GM18861 (cell line): ENCODE measurements at regions not wholly inside any gene's neighbourhood (a gene's known extent, or its start where the extent isn't known, plus 50 kb on each side); places are given as distances from the start of the nearest gene placed in this dataset.
A peak's percentile ranks its signal among the peaks of the same experiment; 100 is the strongest.
"Not testable (repeated sequence)": the region's sequence is repeated elsewhere in the genome, so short reads cannot be mapped to it uniquely, and the experiment has no call there.

ENCODE experiments used
- ATAC-seq: cut with Tn5 transposase; IDR thresholded peaks from one replicate; pipeline ENCODE4 v1.9.1; 2021; ENCODE audit not compliant: unreplicated experiment

GRCh38 chr21:15199414-15200383 lies 134.9 kb upstream of the NRIP1 start:
- ATAC-seq, result no peak

DNA sequence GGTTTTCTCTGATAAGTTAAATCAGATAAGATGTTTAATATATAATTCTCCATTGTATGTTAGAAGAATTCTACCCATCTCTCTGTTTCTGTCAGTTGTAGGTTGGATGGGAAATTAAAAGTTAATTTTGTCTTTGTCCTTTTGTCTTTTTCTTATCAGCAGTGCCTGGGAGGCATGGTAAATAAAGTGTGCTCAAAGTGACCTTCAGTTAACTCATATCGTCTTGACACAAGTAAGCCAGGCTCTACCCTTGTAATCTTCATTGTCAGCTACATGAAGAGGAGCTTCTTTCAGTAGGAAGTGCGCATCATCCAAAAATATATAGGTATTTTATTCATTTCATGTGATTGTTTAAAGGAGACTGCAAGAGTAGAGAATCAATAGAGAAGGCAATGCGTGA lies 138.9 kb upstream of the NRIP1 start:
- no peak for ATAC-seq

- ATAC-seq, result no peak
Measured at GRCh38 chr21:15204140-15204969, 139.6 kb upstream of the NRIP1 start.

DNA sequence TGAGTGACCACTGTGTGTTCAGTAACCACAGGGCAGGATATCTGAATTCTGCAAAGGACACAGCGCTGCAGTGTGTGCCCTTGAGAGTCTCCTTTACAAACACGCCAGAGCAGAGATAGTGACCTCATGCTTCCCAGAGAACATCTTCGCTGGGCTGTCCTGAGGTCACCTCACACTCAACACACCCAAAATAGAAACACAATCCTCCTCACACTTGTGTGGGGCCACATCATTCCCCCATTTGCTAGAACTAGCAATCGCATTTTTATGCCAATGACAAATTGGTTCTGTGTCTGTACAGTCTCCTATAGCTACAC lies 140.1 kb upstream of the NRIP1 start:
- no peak for ATAC-seq

- ATAC-seq, result peak; percentile 64
Measured at GRCh38 chr21:15206514-15206913, 141.7 kb upstream of the NRIP1 start.

- no peak for ATAC-seq
Measured at GRCh38 chr21:15207231-15207630, 142.4 kb upstream of the NRIP1 start.

- ATAC-seq, result no peak
Measured at GRCh38 chr21:15207635-15208370, 143.0 kb upstream of the NRIP1 start.

- no peak for ATAC-seq
Measured at GRCh38 chr21:15208786-15209185, 144.0 kb upstream of the NRIP1 start.

DNA sequence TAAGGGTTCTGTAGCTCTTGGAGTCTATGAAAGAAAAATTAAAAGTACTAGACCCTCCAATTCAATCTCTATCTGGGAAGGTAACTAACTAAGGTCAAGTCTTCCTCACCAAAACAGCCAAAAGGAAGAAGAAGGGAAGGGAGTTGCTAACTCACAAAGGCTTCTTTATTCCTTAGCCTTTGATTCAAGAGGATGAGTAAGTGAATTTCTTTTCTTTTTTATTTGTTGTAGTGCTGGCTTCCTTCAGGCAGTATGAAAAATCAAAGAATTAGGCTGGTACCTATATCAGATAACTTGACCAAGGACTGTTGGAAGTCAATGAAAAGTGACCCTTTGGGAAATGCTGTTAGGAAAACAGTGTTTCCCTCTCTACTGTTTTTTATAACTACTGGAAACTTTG lies 144.4 kb upstream of the NRIP1 start:
- ATAC-seq, result no peak

GRCh38 chr21:15210235-15210678 lies 145.5 kb upstream of the NRIP1 start:
- ATAC-seq, result no peak

DNA sequence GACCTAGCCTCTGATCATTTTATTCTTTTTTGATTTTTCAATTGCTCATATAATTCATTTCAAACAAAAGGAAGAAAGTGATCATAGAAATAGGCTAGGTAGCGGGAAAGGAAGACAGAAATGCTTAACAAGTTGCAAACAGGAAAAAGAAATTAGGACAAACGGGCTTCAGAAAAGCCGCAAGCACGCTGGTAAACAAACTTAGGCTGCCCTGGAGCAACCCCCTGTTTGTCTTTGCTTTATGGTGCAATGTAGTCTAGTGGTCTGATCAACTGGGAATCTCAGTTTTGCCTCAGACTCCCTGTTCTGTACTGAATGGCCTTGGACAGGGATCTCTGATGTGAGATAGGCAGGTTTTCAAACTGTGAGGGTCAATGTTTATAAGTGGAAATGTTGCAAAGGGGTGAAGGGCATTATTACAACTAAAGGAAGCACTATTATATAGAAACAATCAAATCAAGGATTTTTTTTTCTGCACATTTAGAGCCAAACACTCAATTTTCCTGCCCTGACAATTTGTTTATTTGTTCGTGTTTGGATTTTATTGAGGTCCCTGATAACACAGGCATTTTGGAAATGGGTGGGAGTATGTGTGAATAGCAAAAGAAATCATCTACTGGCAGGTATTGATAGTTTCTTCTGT lies 146.8 kb upstream of the NRIP1 start:
- ATAC-seq, result no peak

- no peak for ATAC-seq
Measured at GRCh38 chr21:15212206-15212605, 147.4 kb upstream of the NRIP1 start.

GRCh38 chr21:15218476-15218875 lies 153.7 kb upstream of the NRIP1 start:
- ATAC-seq, result not testable (repeated sequence)

DNA sequence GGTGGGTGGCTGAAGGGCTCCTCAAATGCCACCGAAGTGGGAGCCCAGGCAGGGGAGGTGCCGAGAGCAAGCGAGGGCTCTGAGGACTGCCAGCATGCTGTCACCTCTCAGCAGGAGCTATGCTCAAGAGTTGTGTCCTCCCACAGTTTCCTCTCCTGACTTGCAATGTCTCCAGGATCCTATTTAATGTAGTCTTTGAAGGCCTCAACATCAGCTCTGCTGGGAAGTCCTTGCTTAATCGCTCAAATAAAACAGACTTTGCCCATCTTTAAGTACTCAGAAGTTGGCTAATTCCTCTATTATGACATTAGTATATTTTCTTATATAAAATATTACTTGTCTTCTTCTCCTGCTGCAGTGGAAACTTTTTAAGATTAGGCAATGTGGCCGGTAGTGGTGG lies 154.2 kb upstream of the NRIP1 start:
- no peak for ATAC-seq

DNA sequence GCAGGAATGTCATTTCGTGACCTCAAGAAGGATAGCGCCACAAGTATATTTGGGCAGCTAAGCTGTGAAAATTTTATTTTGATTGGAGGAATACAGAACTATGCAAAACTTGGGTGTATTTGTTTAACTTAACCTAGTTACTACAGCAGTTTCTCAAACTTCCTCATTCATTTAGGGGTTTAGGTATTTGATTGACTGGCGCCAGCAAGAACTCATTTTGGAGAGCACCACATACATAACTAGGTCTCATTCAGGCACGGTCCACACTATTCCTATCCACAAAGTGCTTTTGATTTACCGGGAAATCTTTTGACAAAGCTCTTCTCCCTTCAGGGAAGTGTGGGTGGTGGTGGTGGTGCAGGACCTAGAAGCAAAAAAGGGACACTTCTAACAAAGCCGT lies 155.1 kb upstream of the NRIP1 start:
- ATAC-seq, result no peak

GRCh38 chr21:15221799-15222386 lies 157.1 kb upstream of the NRIP1 start:
- no peak for ATAC-seq

GRCh38 chr21:15222707-15223106 lies 157.9 kb upstream of the NRIP1 start:
- ATAC-seq, result no peak

GRCh38 chr21:15224346-15225086 lies 159.7 kb upstream of the NRIP1 start:
- no peak for ATAC-seq

- no peak for ATAC-seq
Measured at GRCh38 chr21:15227919-15228318, 163.1 kb upstream of the NRIP1 start.

DNA sequence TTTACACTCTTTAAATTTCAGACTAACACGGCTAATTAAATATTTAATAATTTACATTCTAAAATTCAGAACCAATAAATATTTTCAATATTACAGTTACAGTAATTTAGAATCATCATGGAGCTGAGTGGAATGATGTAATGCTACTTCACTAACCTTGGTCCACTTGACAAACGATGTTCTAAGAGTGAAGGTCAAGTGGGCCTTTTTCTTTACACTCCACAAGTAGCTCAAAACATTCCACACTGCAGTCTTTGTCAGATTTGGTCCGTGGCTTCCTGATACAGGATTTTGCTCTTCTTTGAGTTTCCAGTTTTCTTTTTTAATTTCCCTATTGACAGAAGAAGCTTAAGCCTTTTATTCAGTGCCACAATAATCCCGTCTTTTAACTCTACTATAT lies 164.6 kb upstream of the NRIP1 start:
- ATAC-seq, result no peak
